Renal cortical epithelial cell (primary cell): ENCODE measurements at regions not wholly inside any gene's neighbourhood (a gene's known extent, or its start where the extent isn't known, plus 50 kb on each side); places are given as distances from the start of the nearest gene placed in this dataset.
A peak's percentile ranks its signal among the peaks of the same experiment; 100 is the strongest.
"Not testable (repeated sequence)": the region's sequence is repeated elsewhere in the genome, so short reads cannot be mapped to it uniquely, and the experiment has no call there.

ENCODE experiments used
- DNase-seq: peaks from one replicate; pipeline ENCODE4 v3.0.0-alpha.2; 2011; ENCODE audit warnings: low read depth

- no peak for DNase-seq
These were observed 53.6 kb downstream of the APCS start for GRCh38 chr1:159641221-159641620.

- no peak for DNase-seq
These were observed 59.1 kb downstream of the APCS start for GRCh38 chr1:159646687-159647086.

GRCh38 chr1:159647616-159648015 is 60.0 kb downstream of the APCS start:
- DNase-seq, result peak; percentile 49

- no peak for DNase-seq
These were observed 61.9 kb downstream of the CRP start for GRCh38 chr1:159652506-159652905.

GRCh38 chr1:159653201-159653600 is 61.2 kb downstream of the CRP start:
- no peak for DNase-seq

- DNase-seq, result not testable (repeated sequence)
These were observed 56.9 kb downstream of the CRP start for GRCh38 chr1:159657477-159657876.
